ENCODE measurements at regions not wholly inside any gene's neighbourhood (a gene's known extent, or its start where the extent isn't known, plus 50 kb on each side); places are given as distances from the start of the nearest gene placed in this dataset.

- DNase-seq: no peak
- H3K4me3 ChIP-seq (replicated peaks in 1 of 3): no peak overlapping the region
- no peaks in the 10 kb centered on the region for H3K9me3 ChIP-seq
- no peaks in the 10 kb centered on the region for H3K36me3 ChIP-seq
- TF ChIP-seq POLR2A (IDR thresholded peaks at IDR 0.05): no peak
- no peak for TF ChIP-seq CTCF (IDR thresholded peaks at IDR 0.05)
- H3K4me1 ChIP-seq: no peaks in the 10 kb centered on the region
- H3K27ac ChIP-seq: no peak overlapping the region
- H3K27me3 ChIP-seq: no peaks in the 10 kb centered on the region
- intact Hi-C loops (cut with DNase I): no loop called here
- WGBS, 2 donors: 66 to 90% methylated on average over 2 of the region's 2 CpGs
Measured at GRCh38 chr3:163726125-163726524, 1352.2 kb downstream of the SI start.

DNA sequence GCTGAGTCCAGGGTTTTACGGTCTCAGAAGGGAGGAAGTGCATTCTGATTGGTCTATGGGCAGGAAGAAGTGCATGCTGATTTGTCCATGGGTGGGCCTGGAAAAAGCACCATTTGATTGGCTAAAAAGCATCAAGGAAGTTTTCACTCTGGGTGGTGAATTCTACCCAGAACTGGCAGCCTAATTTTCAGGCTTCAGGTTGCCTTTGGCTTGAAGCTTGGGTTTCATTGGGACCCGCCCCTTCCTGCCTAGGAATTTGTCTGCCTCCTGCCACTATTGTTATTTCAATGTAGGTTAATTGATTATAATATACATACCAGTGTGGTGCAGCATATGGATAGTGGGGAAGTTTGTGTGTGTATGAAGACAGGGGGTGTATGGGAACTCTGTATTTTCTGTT, 1355.9 kb downstream of the SI start:
- no peaks in the 10 kb centered on the region for H3K4me1 ChIP-seq
- no peaks in the 10 kb centered on the region for H3K9me3 ChIP-seq
- no peak for TF ChIP-seq POLR2A (IDR thresholded peaks at IDR 0.05)
- TF ChIP-seq CTCF (IDR thresholded peaks at IDR 0.05): no peak
- no peak overlapping the region for H3K4me3 ChIP-seq (replicated peaks in 1 of 3)
- no peak for DNase-seq
- H3K27me3 ChIP-seq: no peaks in the 10 kb centered on the region
- H3K36me3 ChIP-seq: no peaks in the 10 kb centered on the region
- intact Hi-C loops (cut with DNase I): no loop called here
- 80 to 81% methylated on average over 2 of the region's 2 CpGs for WGBS, 2 donors
- no peak overlapping the region for H3K27ac ChIP-seq

- 93% methylated on average over 6 of the region's 6 CpGs for WGBS, 2 donors
- Histone ChIP-seq H3K36me3 (no peaks in the 10 kb centered on the region), H3K9me3 (no peaks in the 10 kb centered on the region), H3K27ac (no peak overlapping the region), H3K4me1 (no peaks in the 10 kb centered on the region), H3K4me3 (replicated peaks in 1 of 3) (no peak overlapping the region), H3K27me3 (no peaks in the 10 kb centered on the region)
- TF ChIP-seq CTCF (IDR thresholded peaks at IDR 0.05): no peak
- no peak for TF ChIP-seq POLR2A (IDR thresholded peaks at IDR 0.05)
- intact Hi-C loops (cut with DNase I): no loop called here
- no peak for DNase-seq
Measured at GRCh38 chr3:163721596-163721995, 1356.7 kb downstream of the SI start.

DNA sequence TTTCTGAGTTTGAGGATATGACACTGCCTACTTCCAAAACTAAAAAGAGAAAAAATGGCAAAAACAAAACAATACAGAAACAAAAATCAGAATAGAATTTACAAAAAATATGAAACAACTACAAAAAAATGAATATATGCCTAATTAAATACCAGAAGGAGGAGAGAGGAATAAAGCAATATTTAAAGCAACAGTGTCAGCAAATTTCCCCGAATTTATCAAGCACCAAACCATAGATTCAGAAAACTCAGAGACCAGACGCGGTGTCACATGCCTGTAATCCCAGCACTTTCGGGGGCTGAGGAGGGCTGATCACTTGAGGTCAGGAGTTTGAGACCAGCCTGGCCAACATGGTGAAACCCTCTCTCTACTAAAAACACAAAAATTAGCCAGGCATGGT, 1360.9 kb downstream of the SI start:
- no peaks in the 10 kb centered on the region for H3K4me1 ChIP-seq
- intact Hi-C loops (cut with DNase I): no loop called here
- no peaks in the 10 kb centered on the region for H3K27me3 ChIP-seq
- no peaks in the 10 kb centered on the region for H3K9me3 ChIP-seq
- no peak for DNase-seq
- no peak overlapping the region for H3K4me3 ChIP-seq (replicated peaks in 1 of 3)
- no peak for TF ChIP-seq CTCF (IDR thresholded peaks at IDR 0.05)
- no peak for TF ChIP-seq POLR2A (IDR thresholded peaks at IDR 0.05)
- H3K27ac ChIP-seq: no peak overlapping the region
- WGBS, 2 donors: 92 to 93% methylated on average over 4 of the region's 4 CpGs
- H3K36me3 ChIP-seq: no peaks in the 10 kb centered on the region

DNA sequence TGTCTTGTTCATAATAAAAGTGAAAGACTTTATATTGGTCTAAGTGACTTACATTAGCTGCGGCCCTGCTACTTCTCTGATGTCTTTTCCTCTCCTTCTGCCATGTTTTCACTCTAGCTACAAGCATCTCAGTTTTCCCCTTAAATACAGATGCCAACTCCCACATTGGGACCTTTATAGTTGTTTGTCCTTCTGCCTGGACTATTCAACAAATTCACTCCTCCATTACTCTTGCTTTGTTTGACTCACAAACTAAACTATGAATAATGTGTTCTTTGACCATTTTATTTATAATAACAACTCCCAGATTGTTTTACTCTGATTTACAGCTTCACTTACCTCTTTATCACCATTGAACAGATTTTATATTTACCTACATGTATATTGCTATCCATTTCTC, 1369.9 kb downstream of the SI start:
- no peak overlapping the region for H3K4me3 ChIP-seq (replicated peaks in 1 of 3)
- no peaks in the 10 kb centered on the region for H3K36me3 ChIP-seq
- no peak for DNase-seq
- no peak overlapping the region for H3K27ac ChIP-seq
- H3K9me3 ChIP-seq: no peaks in the 10 kb centered on the region
- WGBS, 2 donors: 89 to 93% methylated on average over 1 of the region's 1 CpG
- TF ChIP-seq POLR2A (IDR thresholded peaks at IDR 0.05) (no peak), CTCF (IDR thresholded peaks at IDR 0.05) (no peak)
- intact Hi-C loops (cut with DNase I): no loop called here
- H3K4me1 ChIP-seq: no peaks in the 10 kb centered on the region
- H3K27me3 ChIP-seq: no peaks in the 10 kb centered on the region
